Activated B cell treated with CpG ODN at 0.5 μM for 24 hours (primary cell): ENCODE measurements at regions not wholly inside any gene's neighbourhood (a gene's known extent, or its start where the extent isn't known, plus 50 kb on each side); places are given as distances from the start of the nearest gene placed in this dataset.
"Not testable (repeated sequence)": the region's sequence is repeated elsewhere in the genome, so short reads cannot be mapped to it uniquely, and the experiment has no call there.

ENCODE experiments used
- ATAC-seq: fragments of 200-7000 bp; cut with Tn5 transposase; one replicate; pipeline ENCODE4 v1.10.0; 2021; ENCODE audit warnings: low read depth, mild to moderate bottlenecking, moderate library complexity
- CTCF ChIA-PET: fragments of 350-600 bp; sonication (Branson Sonifier 250); formaldehyde crosslinking; loops from one replicate; lab custom pipeline; 2021; ENCODE audit warnings: antibody characterized with exemption; lab: Charles Lee
- POLR2A ChIA-PET: fragments of 350-600 bp; sonication (Branson Sonifier 250); formaldehyde crosslinking; loops from one replicate; lab custom pipeline; 2021; ENCODE audit warnings: antibody characterized with exemption; lab: Charles Lee
- DNase-seq: peaks from one replicate; pipeline ENCODE4 v3.0.0; 2022
- H3K27ac Mint-ChIP-seq: one replicate; pipeline ENCODE4 v1.8.0; 2020; ENCODE audit warnings: mixed read lengths
- H3K27me3 Mint-ChIP-seq: one replicate; pipeline ENCODE4 v1.8.0; 2021; ENCODE audit warnings: mixed read lengths
- H3K36me3 Mint-ChIP-seq: one replicate; pipeline ENCODE4 v1.8.0; 2021; ENCODE audit warnings: low read depth, mixed read lengths
- H3K4me1 Mint-ChIP-seq: one replicate; pipeline ENCODE4 v1.8.0; 2021; ENCODE audit warnings: mixed read lengths
- H3K4me3 Mint-ChIP-seq: one replicate; pipeline ENCODE4 v1.8.0; 2020; ENCODE audit warnings: mild to moderate bottlenecking, mixed read lengths
- H3K9me3 Mint-ChIP-seq: one replicate; pipeline ENCODE4 v1.8.0; 2020; ENCODE audit warnings: mixed read lengths
- CTCF ChIP-seq: fragments of 200-600 bp; IDR thresholded peaks from one replicate; pipeline ENCODE4 v1.8.0; 2022; ENCODE audit warnings: antibody characterized with exemption, mild to moderate bottlenecking
- intact Hi-C: fragments of 100-400 bp; cut with micrococcal nuclease; formaldehyde crosslinking; loops from one replicate; pipeline ENCODE4 v1.15.1; 2024

GRCh38 chr1:82059959-82060358 is 259.2 kb downstream of the ADGRL2 start:
- Mint-ChIP-seq H3K27ac (no peak overlapping the region), H3K27me3 (no peaks in the 10 kb centered on the region), H3K36me3 (no peaks in the 10 kb centered on the region), H3K4me1 (no peaks in the 10 kb centered on the region), H3K4me3 (no peak overlapping the region), H3K9me3 (peaks cover 2% of the 10 kb centered on the region)
- CTCF ChIA-PET: no interaction called here
- no peak for TF ChIP-seq CTCF
- intact Hi-C loops: no loop called here
- POLR2A ChIA-PET: no interaction called here
- DNase-seq: no peak
- ATAC-seq: no peak

GRCh38 chr1:82057011-82057410 is 256.3 kb downstream of the ADGRL2 start:
- no peak overlapping the region for H3K4me3 Mint-ChIP-seq
- H3K27ac Mint-ChIP-seq: no peak overlapping the region
- CTCF ChIA-PET: no interaction called here
- POLR2A ChIA-PET: no interaction called here
- no peaks in the 10 kb centered on the region for H3K36me3 Mint-ChIP-seq
- H3K27me3 Mint-ChIP-seq: no peaks in the 10 kb centered on the region
- TF ChIP-seq CTCF: no peak
- no peak for ATAC-seq
- peaks cover 2% of the 10 kb centered on the region for H3K9me3 Mint-ChIP-seq
- H3K4me1 Mint-ChIP-seq: no peaks in the 10 kb centered on the region
- no peak for DNase-seq
- intact Hi-C loops: no loop called here

GRCh38 chr1:82055375-82055774 is 254.6 kb downstream of the ADGRL2 start:
- CTCF ChIA-PET, intact Hi-C loops, H3K4me1 Mint-ChIP-seq, ATAC-seq, DNase-seq, POLR2A ChIA-PET, H3K4me3 Mint-ChIP-seq, H3K27ac Mint-ChIP-seq, H3K27me3 Mint-ChIP-seq, H3K9me3 Mint-ChIP-seq, H3K36me3 Mint-ChIP-seq: not testable (repeated sequence)

GRCh38 chr1:82052563-82052962 is 251.8 kb downstream of the ADGRL2 start:
- no peaks in the 10 kb centered on the region for H3K9me3 Mint-ChIP-seq
- H3K36me3 Mint-ChIP-seq: no peaks in the 10 kb centered on the region
- H3K4me1 Mint-ChIP-seq: no peaks in the 10 kb centered on the region
- DNase-seq: no peak
- H3K27ac Mint-ChIP-seq: no peak overlapping the region
- ChIA-PET CTCF (no interaction called here), POLR2A (no interaction called here)
- ATAC-seq: no peak
- intact Hi-C loops: no loop called here
- H3K27me3 Mint-ChIP-seq: no peaks in the 10 kb centered on the region
- H3K4me3 Mint-ChIP-seq: no peak overlapping the region
- TF ChIP-seq CTCF: no peak

GRCh38 chr1:82048596-82048995 is 247.9 kb downstream of the ADGRL2 start:
- Mint-ChIP-seq H3K27me3 (no peaks in the 10 kb centered on the region), H3K9me3 (no peaks in the 10 kb centered on the region), H3K27ac (no peak overlapping the region), H3K4me3 (no peak overlapping the region), H3K36me3 (no peaks in the 10 kb centered on the region), H3K4me1 (no peaks in the 10 kb centered on the region)
- ChIA-PET CTCF (no interaction called here), POLR2A (no interaction called here)
- intact Hi-C loops: no loop called here
- TF ChIP-seq CTCF: no peak
- DNase-seq: no peak
- ATAC-seq: no peak

- ChIA-PET POLR2A (no interaction called here), CTCF (no interaction called here)
- H3K36me3 Mint-ChIP-seq: no peaks in the 10 kb centered on the region
- TF ChIP-seq CTCF: no peak
- H3K4me3 Mint-ChIP-seq: no peak overlapping the region
- H3K27ac Mint-ChIP-seq: no peak overlapping the region
- intact Hi-C loops: no loop called here
- H3K9me3 Mint-ChIP-seq: no peaks in the 10 kb centered on the region
- DNase-seq: no peak
- H3K4me1 Mint-ChIP-seq: no peaks in the 10 kb centered on the region
- no peak for ATAC-seq
- no peaks in the 10 kb centered on the region for H3K27me3 Mint-ChIP-seq
These were observed 244.5 kb downstream of the ADGRL2 start for GRCh38 chr1:82045221-82045620.
